T1000 (cell line): ENCODE measurements at regions not wholly inside any gene's neighbourhood (a gene's known extent, or its start where the extent isn't known, plus 50 kb on each side); places are given as distances from the start of the nearest gene placed in this dataset.
"Not testable (repeated sequence)": the region's sequence is repeated elsewhere in the genome, so short reads cannot be mapped to it uniquely, and the experiment has no call there.

Experiments
- DNase-seq: peaks from one replicate; lab custom pipeline; 2025; ENCODE audit warnings: mixed read lengths; lab: John Stamatoyannopoulos, UW

DNA sequence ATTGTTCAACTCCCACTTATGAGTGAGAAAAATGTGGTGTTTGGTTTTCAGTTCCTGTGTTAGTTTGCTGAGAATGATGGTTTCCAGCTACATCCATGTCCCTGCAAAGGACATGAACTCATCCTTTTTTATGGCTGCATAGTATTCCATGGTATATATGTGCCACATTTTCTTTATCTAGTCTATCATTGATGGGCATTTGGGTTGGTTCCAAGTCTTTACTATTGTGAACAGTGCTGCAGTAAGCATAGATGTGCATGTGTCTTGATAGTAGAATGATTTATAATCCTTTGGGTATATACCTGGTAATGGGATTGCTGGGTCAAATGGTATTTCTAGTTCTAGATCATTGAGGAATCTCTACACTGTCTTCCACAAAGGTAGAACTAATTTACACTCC is 613.0 kb upstream of the MIR17HG start:
- DNase-seq, result not testable (repeated sequence)

DNA sequence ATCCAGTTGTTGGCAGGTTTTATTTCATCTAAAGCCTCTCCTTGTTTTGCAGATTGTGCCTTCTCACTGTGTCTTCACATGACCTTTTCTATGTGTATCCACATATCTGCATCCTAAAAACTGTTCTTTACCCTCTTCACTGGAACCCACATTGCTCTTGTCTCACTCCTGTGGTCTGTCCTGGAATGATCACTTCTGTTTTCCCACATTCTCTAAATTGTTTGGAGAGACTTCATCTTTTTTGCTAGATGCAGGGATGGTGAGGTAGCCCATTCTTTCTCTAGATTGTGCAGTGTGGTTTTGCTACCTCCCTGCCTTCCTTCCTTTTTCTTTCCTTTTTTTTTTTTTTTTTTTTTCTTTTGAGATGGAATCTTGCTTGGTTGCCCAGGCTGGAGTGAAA is 608.6 kb upstream of the MIR17HG start:
- no peak for DNase-seq

GRCh38 chr13:90740099-90740498 is 607.4 kb upstream of the MIR17HG start:
- DNase-seq, result no peak

DNA sequence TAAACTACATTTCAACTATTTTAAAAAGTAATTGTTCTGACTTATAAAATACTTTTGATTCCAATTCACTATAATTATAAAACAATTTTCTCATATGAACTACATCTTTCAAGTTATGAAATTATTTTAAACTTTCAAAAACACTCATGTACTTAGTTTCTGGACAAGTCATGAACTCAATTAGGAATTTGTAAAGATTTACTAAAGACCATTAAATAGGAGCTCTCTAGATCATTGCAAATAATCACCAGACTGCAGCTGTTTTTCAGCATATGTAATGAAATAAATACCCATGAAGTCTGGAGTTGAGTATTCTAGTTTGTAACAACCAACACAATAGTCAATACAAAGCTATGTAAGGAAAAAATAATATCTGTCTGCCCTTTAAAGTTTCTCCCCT is 605.1 kb upstream of the MIR17HG start:
- DNase-seq, result no peak

GRCh38 chr13:90746230-90746629 is 601.3 kb upstream of the MIR17HG start:
- DNase-seq, result no peak

DNA sequence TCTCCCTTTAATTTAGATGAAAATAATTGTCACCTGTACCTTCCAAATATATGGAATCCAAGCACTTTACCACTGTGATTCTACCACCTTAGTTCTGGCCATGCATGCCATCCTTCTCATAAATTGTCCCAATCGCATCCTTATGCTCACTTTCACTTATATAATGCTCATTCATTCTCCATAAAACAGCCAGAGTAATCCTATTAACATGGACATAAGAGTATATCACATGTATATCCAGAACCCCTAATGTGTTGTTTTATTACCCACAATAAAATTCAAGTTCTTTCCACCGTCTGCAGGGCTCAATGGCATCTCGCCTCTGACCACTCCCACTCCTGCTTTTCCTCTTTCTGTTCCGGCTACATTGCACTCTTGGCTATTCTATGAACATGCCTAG is 597.5 kb upstream of the MIR17HG start:
- no peak for DNase-seq

GRCh38 chr13:90751026-90751425 is 596.5 kb upstream of the MIR17HG start:
- no peak for DNase-seq

- no peak for DNase-seq
Observed at GRCh38 chr13:90752070-90752469, 595.4 kb upstream of the MIR17HG start.

GRCh38 chr13:90757127-90757680 is 590.3 kb upstream of the MIR17HG start:
- DNase-seq, result no peak

GRCh38 chr13:90760639-90761038 is 586.8 kb upstream of the MIR17HG start:
- DNase-seq, result no peak

DNA sequence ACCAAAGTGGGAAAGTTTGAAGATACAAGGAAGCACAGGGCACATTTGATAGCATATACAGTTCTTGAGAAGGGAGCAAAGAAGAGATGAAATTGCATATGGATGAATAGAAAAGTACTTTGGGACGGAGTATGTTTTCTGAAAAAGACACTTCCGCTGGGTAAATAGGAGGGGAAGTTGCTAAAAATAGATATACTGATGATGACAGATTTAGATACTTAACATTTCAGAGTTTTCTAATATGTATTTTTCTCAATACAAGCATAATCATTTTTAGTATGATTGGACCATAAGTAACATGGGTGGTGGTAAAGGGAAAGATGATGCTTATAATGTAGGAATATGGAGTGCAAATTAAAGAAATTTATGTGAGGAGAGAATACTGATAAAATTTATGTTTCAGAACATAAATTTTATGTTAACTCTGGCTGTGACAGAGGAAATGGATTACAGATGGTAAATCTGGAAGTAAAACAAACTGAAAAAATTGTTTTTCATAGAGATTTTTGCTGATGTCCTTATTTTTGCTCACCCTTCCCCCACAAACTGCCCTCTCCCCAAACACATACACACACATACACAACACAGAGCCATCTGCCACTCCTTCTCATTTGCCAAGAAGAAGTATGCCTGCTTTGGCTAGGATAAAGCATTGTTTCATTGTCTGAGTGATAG is 583.9 kb upstream of the MIR17HG start:
- DNase-seq, result no peak

GRCh38 chr13:90766386-90766902 is 581.0 kb upstream of the MIR17HG start:
- DNase-seq, result no peak

GRCh38 chr13:90768116-90768515 is 579.4 kb upstream of the MIR17HG start:
- DNase-seq, result no peak

DNA sequence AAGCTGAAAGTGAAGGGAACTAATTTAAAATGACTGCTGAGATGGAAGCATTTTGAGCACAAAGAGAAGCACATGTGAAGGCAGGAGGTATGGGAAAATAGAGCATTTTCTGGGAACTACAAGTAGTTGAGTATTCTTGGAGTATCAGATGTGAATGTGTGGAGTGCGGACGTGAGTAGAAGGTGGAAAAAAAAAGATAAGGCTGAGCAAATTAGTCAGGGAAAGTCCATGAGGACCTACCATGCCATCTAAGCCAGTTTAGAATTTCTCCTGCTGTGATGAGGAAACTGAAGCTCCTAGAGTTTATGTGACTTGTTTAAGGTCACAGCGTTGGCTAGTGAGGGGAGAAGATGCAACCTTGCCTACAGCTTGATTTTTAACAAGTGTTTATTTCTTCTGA is 578.1 kb upstream of the MIR17HG start:
- no peak for DNase-seq

DNA sequence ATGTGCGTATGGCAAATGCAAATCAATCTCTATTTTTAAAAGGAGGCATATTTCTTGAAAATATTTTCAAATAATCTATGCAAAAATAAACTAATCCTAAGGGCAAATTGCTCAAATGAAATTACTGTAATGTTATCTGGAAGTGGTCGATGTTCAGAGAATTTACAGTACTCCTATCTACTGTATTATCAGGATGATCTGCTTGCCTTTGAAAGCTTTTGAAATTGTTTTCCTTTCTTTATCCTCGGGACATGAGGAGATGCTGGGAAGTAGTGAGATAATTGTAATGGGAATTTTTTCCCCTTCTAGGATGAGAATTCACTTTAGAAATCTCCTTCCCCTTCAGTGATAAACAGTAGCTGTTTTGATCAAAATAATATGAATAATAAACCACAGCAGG is 577.2 kb upstream of the MIR17HG start:
- DNase-seq, result no peak

DNA sequence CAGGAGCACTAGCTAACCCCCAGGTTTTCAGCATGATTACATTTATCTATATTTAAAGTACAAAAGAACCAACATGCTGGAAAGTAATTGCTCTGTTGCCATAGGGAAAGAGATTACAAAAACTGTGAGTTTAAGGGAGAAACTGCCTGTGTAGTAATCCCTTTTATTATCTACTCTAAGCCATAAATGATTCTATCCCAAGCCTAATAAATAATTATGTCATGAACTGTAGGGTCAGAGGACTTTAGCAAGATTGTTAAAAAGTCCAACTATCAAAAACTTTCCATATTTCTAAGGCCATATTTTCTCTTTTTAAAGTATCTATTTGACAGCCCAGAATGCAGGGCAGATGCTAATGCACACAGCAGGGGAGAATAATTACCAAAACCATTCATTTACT is 573.8 kb upstream of the MIR17HG start:
- DNase-seq, result no peak

DNA sequence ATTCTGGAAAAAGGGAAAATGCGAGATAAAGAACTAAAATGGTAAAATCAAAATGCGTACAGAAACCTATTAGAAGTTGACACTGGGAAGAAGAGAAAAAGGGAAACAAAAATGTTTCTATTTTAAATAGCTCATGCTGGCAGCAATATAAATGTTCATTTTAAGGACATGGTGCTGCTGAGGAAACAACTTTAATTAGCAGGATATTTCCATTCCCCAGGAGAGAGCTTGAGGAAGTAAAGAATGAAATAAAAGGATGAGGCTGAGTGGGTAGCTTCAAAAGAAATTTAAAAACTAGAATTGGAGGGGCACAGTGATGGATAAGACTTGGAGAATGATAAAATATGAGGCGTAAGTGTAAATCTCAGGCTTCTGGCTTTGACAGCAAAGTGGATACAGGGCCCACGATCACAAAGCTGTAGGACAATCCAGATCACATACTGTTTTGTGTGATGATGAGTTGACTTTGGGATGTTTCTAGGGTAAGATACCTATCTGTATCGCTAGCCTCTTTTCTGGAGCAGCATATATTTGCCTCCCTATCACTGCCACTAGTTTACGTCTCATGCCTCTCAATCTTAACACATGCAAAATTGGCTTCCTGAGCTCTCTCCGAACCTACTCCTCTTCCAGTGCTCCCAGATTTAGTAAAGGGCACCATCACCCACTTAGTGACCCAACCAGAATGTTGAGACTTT is 571.3 kb upstream of the MIR17HG start:
- DNase-seq, result no peak

- no peak for DNase-seq
Observed at GRCh38 chr13:90783273-90783672, 564.2 kb upstream of the MIR17HG start.

GRCh38 chr13:90787007-90787406 is 560.5 kb upstream of the MIR17HG start:
- no peak for DNase-seq

DNA sequence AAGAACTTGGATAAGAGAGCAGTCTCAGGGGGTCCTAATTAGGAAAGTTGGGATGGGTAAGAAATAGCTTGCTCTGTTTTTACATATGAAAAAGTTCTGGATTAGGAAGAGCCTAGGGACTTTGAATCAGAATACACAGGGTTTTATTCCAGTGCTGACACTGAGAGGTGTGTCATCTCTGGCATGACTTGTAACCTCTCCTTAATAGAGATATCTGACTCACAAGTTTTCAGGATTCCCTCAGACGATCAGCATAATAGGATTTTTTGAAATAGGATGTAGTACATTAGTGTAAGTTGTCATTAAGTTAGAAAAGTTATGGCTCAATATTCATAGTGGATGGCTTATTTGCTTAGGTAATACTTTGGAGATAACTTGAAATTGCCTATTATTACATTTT is 555.2 kb upstream of the MIR17HG start:
- DNase-seq, result no peak

DNA sequence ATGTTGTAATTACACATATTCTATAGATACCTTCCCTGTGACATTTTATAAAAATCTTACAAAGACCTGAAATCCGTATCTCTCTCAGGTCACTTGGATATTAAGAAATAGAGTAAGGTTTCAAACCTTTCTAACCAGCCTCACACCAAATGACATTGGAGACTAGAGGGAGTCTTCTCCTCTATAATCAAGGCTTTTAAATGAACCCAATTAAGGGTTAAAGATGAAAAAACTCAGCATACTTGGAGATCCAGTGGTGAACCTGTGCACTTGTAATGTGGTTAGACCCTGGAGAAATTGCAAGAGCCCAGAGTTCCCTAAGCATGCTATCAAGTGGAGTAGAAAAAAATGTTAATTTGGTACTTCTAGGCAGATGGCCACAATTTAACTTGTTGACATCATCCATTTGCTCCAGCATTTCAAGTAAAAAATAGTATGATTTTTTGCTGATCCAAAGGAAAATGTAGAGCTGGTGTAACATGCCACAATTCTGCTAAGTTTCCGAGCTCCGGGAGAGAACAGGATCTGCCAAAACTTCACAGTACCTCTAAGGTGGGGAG is 554.1 kb upstream of the MIR17HG start:
- DNase-seq, result no peak

DNA sequence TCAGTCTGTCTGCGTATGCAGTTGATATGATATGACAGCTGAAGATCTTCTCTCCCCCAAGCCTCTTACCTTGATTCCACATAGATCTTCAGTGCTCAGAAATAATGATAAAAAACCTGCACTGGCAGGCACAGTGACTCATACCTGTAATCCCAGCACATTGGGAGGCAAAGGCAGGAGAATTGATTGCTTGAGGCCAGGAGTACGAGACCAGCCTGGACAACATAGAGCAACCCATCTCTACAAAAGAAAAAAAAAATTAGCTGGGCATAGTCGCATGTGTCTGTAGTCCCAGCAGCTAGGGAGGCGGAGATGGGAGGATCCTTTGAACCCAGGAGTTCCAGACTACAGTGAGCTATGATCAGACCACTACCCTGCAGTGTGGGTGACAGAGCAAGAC is 551.0 kb upstream of the MIR17HG start:
- no peak for DNase-seq

DNA sequence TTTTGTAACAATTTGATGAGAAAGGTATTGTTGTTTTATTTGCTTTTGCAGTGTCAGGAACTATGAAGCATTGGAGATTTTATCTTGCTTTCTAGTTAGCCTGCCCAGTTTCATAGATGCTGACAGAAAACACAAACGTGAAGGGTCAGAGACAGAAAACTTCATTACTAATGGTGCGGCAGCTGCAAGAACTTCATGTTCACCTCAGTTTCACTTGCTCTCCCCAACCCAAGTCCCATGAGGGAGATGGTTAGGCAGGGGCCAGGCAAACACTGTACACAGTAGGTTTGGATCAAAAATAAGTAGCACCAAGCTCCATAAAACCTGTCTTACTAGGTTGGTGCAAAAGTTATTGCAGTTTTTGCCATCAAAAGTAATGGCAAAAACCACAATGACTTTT is 550.2 kb upstream of the MIR17HG start:
- DNase-seq, result no peak
